Liver (tissue), 3 donors: ENCODE measurements at regions not wholly inside any gene's neighbourhood (a gene's known extent, or its start where the extent isn't known, plus 50 kb on each side); places are given as distances from the start of the nearest gene placed in this dataset.

Experiments
- ATF3 ChIP-seq: IDR thresholded peaks from 2 replicates; pipeline ENCODE4 v1.6.1; 2016; ENCODE audit warnings: antibody characterized with exemption
- CTCF ChIP-seq: fragments of 150-350 bp; IDR thresholded peaks from 2 replicates; pipeline ENCODE4 v1.5.1; 2017; ENCODE audit warnings: improper control_type of control experiment, low read depth, low read length; ENCODE audit not compliant: missing input control
- EGR1 ChIP-seq, 2 donors: IDR thresholded peaks; 2 replicates each; pipeline ENCODE4 v1.6.1; 2016 to 2018; ENCODE audit warnings: antibody characterized with exemption in 2 of 2, low read depth in 2 of 2
- GABPA ChIP-seq, 2 donors: IDR thresholded peaks in 1 of 2; conservative IDR thresholded peaks in 1 of 2; 2 replicates each; pipeline ENCODE4 v1.6.1; 2016; ENCODE audit warnings: antibody characterized with exemption in 2 of 2, mild to moderate bottlenecking in 1 of 2, moderate library complexity in 1 of 2
- HNF4A ChIP-seq, 2 donors: conservative IDR thresholded peaks; 2 replicates each; pipeline ENCODE4 v1.6.1; 2016; ENCODE audit warnings: antibody characterized with exemption in 2 of 2, mild to moderate bottlenecking in 2 of 2
- MAX ChIP-seq: IDR thresholded peaks from 2 replicates; pipeline ENCODE4 v1.6.1; 2016; ENCODE audit warnings: antibody characterized with exemption
- REST ChIP-seq: IDR thresholded peaks from 2 replicates; pipeline ENCODE4 v1.6.1; 2016; ENCODE audit warnings: antibody characterized with exemption, mild to moderate bottlenecking
- RXRA ChIP-seq, 2 donors: IDR thresholded peaks; 2 replicates each; pipeline ENCODE4 v1.6.1; 2017 to 2018; ENCODE audit warnings: antibody characterized with exemption in 2 of 2, mild to moderate bottlenecking in 1 of 2
- SP1 ChIP-seq: IDR thresholded peaks from 2 replicates; pipeline ENCODE4 v1.6.1; 2018; ENCODE audit warnings: antibody characterized with exemption, mild to moderate bottlenecking
- TAF1 ChIP-seq: conservative IDR thresholded peaks from 2 replicates; pipeline ENCODE4 v1.6.1; 2016; ENCODE audit warnings: antibody characterized with exemption, mild to moderate bottlenecking
- YY1 ChIP-seq: IDR thresholded peaks from 2 replicates; pipeline ENCODE4 v1.6.1; 2016; ENCODE audit warnings: antibody characterized with exemption, mild to moderate bottlenecking
- ZBTB33 ChIP-seq: IDR thresholded peaks from 2 replicates; pipeline ENCODE4 v1.6.1; 2016; ENCODE audit warnings: antibody characterized with exemption
- donor health status: healthy.
- donor health status: healthy.

- TF ChIP-seq CTCF = peak; percentile 31
- TF ChIP-seq MAX = no peak
- no peak for TF ChIP-seq ZBTB33
- TF ChIP-seq ATF3 = no peak
- no peak for TF ChIP-seq SP1
- no peak for TF ChIP-seq RXRA (IDR thresholded peaks at IDR 0.05)
- TF ChIP-seq YY1 = no peak
- TF ChIP-seq GABPA (IDR thresholded peaks at IDR 0.05 in 1 of 2, conservative IDR thresholded peaks at IDR 0.05 in 1 of 2) = no peak
- no peak for TF ChIP-seq HNF4A (conservative IDR thresholded peaks at IDR 0.05)
- no peak for TF ChIP-seq REST
- no peak for TF ChIP-seq EGR1 (IDR thresholded peaks at IDR 0.05; ENCODE audit: low read depth in 2 of 2)
- TF ChIP-seq TAF1 = no peak
Measured at GRCh38 chr4:116180157-116180601, 905.2 kb downstream of the TRAM1L1 start.
